ENCODE measurements at regions not wholly inside any gene's neighbourhood (a gene's known extent, or its start where the extent isn't known, plus 50 kb on each side); places are given as distances from the start of the nearest gene placed in this dataset.
"Not testable (repeated sequence)": the region's sequence is repeated elsewhere in the genome, so short reads cannot be mapped to it uniquely, and the experiment has no call there.

- DNase-seq = not testable (repeated sequence)
Observed at GRCh38 chr16:46386805-46387620, 234.2 kb downstream of the SHCBP1 start.

- not testable (repeated sequence) for DNase-seq
Observed at GRCh38 chr16:46386110-46386771, 234.9 kb downstream of the SHCBP1 start.

- peak; percentile 72 for DNase-seq
Observed at GRCh38 chr16:46384285-46385061, 236.7 kb downstream of the SHCBP1 start.

- not testable (repeated sequence) for DNase-seq
Observed at GRCh38 chr16:46383581-46383980, 237.6 kb downstream of the SHCBP1 start.

- DNase-seq = not testable (repeated sequence)
Observed at GRCh38 chr16:46382791-46383541, 238.2 kb downstream of the SHCBP1 start.

DNA sequence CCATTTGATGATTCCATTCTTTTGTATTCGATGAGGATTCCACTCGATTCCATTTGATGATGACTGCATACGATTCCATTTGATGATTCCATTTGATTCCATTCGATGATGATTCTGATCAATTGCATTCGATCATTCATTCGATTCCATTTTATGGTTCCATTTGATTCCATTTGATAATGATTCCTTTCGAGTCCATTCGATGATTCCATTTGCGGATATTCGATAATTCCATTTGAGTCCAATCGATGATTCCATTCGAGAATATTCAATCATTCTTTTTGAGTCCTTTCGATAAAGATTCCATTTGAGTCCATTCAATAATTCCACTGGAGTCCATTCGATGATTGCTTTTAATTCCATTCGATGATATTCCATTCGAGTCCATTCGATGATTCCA is 239.1 kb downstream of the SHCBP1 start:
- not testable (repeated sequence) for DNase-seq

GRCh38 chr16:46381344-46381743 is 239.8 kb downstream of the SHCBP1 start:
- DNase-seq = not testable (repeated sequence)
